ENCODE measurements at regions not wholly inside any gene's neighbourhood (a gene's known extent, or its start where the extent isn't known, plus 50 kb on each side); places are given as distances from the start of the nearest gene placed in this dataset.
"Not testable (repeated sequence)": the region's sequence is repeated elsewhere in the genome, so short reads cannot be mapped to it uniquely, and the experiment has no call there.

DNA sequence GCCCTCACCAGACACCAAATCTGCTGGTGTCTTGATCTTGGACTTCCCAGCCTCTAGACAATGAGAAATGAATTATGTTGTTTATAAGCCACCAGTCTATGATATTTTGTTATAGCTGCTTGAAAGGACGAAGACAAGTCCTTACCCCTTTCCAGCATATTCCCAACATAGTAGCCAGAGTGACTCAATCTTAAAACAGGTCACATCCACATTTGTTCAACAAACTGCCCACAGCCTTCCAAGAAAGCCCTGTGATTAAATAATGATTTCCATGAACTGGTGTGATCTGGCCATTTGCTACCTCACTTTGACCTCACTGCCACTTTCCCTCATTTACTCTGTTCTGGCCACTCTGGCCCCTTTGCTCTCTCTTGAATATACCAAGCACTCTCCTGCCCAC is 193.7 kb upstream of the CFAP20DC start:
- Mint-ChIP-seq H3K4me3 (no peak overlapping the region), H3K27ac (no peak overlapping the region), H3K27me3 (ENCODE audit: low read depth) (peaks cover 13% of the 10 kb centered on the region), H3K36me3 (ENCODE audit: low read depth) (no peaks in the 10 kb centered on the region), H3K4me1 (peaks cover 32% of the 10 kb centered on the region), H3K9me3 (peaks cover 5% of the 10 kb centered on the region)
- TF ChIP-seq, protein P1, sequence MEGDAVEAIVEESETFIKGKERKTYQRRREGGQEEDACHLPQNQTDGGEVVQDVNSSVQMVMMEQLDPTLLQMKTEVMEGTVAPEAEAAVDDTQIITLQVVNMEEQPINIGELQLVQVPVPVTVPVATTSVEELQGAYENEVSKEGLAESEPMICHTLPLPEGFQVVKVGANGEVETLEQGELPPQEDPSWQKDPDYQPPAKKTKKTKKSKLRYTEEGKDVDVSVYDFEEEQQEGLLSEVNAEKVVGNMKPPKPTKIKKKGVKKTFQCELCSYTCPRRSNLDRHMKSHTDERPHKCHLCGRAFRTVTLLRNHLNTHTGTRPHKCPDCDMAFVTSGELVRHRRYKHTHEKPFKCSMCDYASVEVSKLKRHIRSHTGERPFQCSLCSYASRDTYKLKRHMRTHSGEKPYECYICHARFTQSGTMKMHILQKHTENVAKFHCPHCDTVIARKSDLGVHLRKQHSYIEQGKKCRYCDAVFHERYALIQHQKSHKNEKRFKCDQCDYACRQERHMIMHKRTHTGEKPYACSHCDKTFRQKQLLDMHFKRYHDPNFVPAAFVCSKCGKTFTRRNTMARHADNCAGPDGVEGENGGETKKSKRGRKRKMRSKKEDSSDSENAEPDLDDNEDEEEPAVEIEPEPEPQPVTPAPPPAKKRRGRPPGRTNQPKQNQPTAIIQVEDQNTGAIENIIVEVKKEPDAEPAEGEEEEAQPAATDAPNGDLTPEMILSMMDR (IDR thresholded peaks at IDR 0.05; ENCODE audit: unreplicated experiment in 3 of 3) = no peak

DNA sequence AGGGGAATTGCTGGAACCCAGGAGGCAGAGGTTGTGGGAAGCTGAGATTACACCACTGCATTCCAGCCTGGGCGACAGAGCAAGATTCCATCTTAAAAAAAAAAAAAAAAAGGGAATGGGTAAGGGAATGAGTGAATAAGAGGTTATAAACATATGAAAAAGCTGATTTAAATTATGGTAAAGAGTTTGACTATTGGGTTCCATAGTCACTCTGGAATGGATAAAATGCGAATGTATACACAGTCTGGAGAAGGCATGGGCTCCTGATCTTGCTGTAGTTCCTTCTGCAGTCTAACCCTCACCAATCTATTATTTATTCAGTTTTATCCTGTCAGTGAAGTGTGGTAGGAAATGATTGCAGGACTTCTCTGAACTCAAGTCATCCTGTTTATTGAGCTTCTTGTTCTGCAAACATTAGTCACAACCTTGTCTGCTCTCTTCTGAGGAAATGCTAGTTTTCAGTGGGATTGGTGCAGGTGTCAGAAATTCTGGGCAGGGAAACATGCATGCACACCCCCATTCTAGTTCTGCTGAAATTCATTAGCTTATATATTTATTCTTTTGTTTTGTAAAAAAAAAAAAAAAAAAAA is 190.9 kb upstream of the CFAP20DC start:
- Mint-ChIP-seq H3K27ac (no peak overlapping the region), H3K4me3 (no peak overlapping the region), H3K36me3 (ENCODE audit: low read depth) (no peaks in the 10 kb centered on the region), H3K9me3 (peaks cover 10% of the 10 kb centered on the region), H3K27me3 (ENCODE audit: low read depth) (peaks cover 17% of the 10 kb centered on the region), H3K4me1 (peaks cover 13% of the 10 kb centered on the region)
- TF ChIP-seq, protein P1 (IDR thresholded peaks at IDR 0.05; ENCODE audit: unreplicated experiment in 3 of 3) = no peak

DNA sequence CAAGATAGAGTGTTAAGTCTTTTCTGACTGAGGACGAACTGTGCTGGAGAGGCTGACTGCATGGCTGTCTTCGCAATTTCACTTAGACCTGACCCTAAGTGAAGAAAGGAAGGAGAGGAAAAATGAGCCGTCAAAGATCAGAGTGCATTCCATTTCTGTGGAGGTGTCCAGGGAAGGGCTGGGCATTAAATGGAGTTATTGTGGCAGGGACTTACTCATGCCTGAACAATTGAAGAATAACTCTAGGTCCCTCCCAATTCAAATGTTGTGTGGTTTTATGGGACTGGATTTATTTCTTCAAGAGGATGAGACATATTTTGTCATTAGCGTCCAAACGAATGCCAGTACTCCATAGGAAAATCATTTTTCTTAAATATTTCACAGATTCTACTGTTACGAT is 187.3 kb upstream of the CFAP20DC start:
- TF ChIP-seq, protein P1 (IDR thresholded peaks at IDR 0.05; ENCODE audit: unreplicated experiment in 3 of 3) = no peak

DNA sequence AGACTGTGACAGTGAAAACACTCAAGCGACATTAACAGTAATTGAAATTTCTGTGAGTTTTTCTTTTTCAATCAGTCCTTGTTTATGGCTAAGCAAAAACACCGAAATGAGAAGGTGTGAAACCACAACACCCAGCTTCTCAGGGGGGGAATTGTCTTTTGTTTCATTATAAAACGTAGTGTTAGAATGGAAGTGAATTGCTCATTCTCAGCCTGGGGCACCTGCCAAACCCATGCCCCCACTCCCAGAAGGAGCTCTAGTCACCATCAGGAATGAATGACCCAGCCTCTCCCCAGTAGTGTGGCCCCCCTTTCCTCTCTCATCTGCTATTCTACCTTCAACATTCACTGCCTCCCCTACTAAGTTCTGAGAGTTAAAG is 185.8 kb upstream of the CFAP20DC start:
- Mint-ChIP-seq H3K27me3 (ENCODE audit: low read depth) (peaks cover 15% of the 10 kb centered on the region), H3K4me1 (no peaks in the 10 kb centered on the region), H3K27ac (no peak overlapping the region), H3K36me3 (ENCODE audit: low read depth) (peaks cover 5% of the 10 kb centered on the region), H3K4me3 (no peak overlapping the region), H3K9me3 (peaks cover 21% of the 10 kb centered on the region)
- TF ChIP-seq, protein P1 (IDR thresholded peaks at IDR 0.05; ENCODE audit: unreplicated experiment in 3 of 3) = no peak

More for the DNA sequence above, 187.3 kb upstream of the CFAP20DC start:
- peaks cover 15% of the 10 kb centered on the region for H3K27me3 Mint-ChIP-seq (ENCODE audit: low read depth)
- no peaks in the 10 kb centered on the region for H3K36me3 Mint-ChIP-seq (ENCODE audit: low read depth)
- no peak overlapping the region for H3K4me3 Mint-ChIP-seq
- peaks cover 9% of the 10 kb centered on the region for H3K9me3 Mint-ChIP-seq
- no peak overlapping the region for H3K27ac Mint-ChIP-seq
- H3K4me1 Mint-ChIP-seq = no peaks in the 10 kb centered on the region

DNA sequence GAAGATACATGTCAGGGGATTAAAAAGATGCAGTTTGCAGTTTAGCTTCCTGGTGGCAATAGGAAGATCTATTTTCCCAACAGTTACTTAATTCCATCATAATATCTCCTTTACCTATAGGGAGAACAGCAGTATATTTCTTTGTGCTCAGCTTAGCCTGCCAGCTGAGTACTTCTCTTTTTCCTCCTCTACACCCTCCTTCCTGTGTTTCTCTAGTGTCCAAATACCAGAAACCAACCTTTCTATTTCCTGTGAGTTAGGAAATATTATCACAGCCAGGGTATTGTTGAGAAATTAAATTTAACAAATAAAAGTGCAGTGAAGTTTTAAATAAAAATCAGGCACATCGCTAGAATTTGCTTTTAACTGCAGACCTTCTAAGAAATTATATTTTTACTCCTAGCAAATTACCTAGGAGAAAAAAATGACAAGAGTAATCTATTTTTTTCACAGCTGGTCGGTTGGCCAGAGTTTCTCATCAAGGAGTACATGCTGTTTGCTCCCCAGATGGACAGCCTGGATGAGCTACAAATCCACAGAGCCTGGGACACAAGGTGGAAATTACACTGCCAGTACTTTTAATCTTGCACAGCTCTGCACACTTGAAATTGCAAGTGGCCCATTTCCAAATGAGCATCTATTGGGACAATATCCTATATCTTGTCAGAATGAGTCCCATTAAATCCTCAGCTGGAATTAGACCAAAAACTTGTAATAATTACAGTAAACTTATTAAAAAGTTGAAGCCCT is 185.2 kb upstream of the CFAP20DC start:
- no peak overlapping the region for H3K27ac Mint-ChIP-seq
- peaks cover 15% of the 10 kb centered on the region for H3K27me3 Mint-ChIP-seq (ENCODE audit: low read depth)
- TF ChIP-seq, protein P1 (IDR thresholded peaks at IDR 0.05; ENCODE audit: unreplicated experiment in 3 of 3) = no peak
- H3K4me1 Mint-ChIP-seq = no peaks in the 10 kb centered on the region
- H3K36me3 Mint-ChIP-seq (ENCODE audit: low read depth) = peaks cover 5% of the 10 kb centered on the region
- H3K4me3 Mint-ChIP-seq = no peak overlapping the region
- H3K9me3 Mint-ChIP-seq = peaks cover 22% of the 10 kb centered on the region

DNA sequence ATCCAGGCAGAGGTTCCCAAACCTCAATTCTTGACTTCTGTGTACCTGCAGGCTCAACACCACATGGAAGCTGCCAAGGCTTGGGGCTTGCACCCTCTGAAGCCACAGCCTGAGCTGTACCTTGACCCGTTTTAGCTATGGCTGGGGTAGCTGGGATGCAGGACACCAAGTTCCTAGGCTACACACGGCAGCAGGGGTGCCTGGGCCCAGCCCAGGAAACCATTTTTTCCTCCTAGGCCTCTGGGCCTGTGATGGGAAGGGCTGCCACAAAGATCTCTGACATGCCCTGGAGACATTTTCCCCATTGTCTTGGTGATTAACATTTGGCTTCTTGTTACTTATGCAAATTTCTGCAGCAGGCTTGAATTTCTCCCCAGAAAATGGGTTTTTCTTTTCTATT is 180.6 kb upstream of the CFAP20DC start:
- not testable (repeated sequence) for H3K27me3 Mint-ChIP-seq (ENCODE audit: low read depth); H3K27ac Mint-ChIP-seq; H3K4me3 Mint-ChIP-seq; H3K4me1 Mint-ChIP-seq
- H3K36me3 Mint-ChIP-seq (ENCODE audit: low read depth) = peaks cover 13% of the 10 kb centered on the region
- peaks cover 27% of the 10 kb centered on the region for H3K9me3 Mint-ChIP-seq

Measured in nephron (organoid).